ENCODE measurements at regions not wholly inside any gene's neighbourhood (a gene's known extent, or its start where the extent isn't known, plus 50 kb on each side); places are given as distances from the start of the nearest gene placed in this dataset.
"Not testable (repeated sequence)": the region's sequence is repeated elsewhere in the genome, so short reads cannot be mapped to it uniquely, and the experiment has no call there.

DNA sequence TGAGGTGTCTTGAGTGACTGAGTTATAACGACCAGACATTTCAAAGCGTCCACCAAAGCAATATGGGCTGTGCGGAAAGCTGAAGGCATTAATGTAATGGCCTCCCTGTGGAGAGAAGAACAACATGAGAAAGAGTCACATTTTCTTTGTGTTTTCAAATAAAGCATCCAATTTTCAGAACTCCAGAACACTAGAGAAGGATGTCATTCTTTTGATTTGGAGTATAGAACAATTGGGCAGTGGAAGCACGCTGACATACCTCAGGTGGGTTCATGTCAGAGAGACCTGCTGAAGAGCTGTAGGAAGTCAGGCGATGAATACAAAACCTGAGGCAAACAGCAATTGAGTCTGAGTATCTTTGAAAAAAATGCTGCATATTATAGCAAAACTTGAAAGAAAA is 556.5 kb downstream of the GABRG2 start:
- DNase-seq (ENCODE audit: low read depth), result no peak

GRCh38 chr5:162637481-162637880 is 569.9 kb downstream of the GABRG2 start:
- no peak for DNase-seq (ENCODE audit: low read depth)

GRCh38 chr5:162638849-162639248 is 571.3 kb downstream of the GABRG2 start:
- DNase-seq (ENCODE audit: low read depth), result no peak

DNA sequence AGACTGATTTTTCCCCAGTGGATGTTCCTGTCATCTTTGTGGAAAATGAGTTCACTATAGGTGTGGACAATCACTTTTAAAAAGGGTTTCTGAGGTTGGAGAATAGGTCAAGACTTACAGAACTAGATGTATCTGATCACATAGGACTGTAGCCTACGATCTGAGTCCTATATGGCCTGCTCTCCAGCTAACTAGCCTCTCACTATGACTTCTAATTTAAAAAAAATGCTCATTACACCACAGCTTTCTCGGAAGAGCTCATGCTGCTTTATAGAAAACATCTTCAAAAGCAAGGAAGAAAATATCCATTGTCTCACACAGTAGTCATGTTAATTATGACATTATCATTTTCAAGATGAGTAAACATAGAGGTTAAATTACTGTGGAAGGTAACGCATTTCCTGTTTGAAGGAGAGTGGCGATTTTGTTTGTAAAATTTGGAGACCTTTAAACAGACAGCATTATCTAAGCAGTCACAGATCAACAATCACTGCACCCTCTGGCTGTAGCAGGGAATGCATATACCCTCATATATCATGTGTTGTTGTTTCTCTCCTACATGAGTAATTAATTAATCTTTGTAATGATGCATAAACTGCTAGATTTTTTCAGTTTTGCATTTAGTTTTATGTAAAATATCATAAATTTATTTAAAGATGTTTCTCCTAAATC is 573.7 kb downstream of the GABRG2 start:
- no peak for DNase-seq (ENCODE audit: low read depth)

GRCh38 chr5:162654661-162655405 is 587.3 kb downstream of the GABRG2 start:
- DNase-seq (ENCODE audit: low read depth), result no peak

GRCh38 chr5:162657076-162657475 is 589.5 kb downstream of the GABRG2 start:
- no peak for DNase-seq (ENCODE audit: low read depth)

GRCh38 chr5:162664846-162665245 is 597.3 kb downstream of the GABRG2 start:
- no peak for DNase-seq (ENCODE audit: low read depth)

DNA sequence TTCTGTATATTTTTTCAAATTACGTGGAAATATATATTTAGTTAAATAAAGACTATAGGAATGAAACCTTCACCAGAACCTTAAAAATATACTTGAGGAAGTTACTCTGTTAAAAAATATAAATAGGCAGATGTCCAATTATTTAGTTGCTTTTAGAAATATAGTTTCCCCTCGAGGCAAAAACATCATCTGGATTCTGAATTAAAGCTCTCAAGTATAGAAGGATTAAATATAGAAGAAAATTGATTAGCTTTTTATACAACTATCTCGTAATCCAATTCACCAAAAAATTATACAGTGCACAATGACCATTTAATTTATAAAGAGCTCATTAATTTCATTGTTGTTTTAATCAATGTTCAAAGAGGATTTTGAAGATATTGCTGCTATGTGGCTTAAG is 601.4 kb downstream of the GABRG2 start:
- no peak for DNase-seq (ENCODE audit: low read depth)

- DNase-seq (ENCODE audit: low read depth), result no peak
Measured at GRCh38 chr5:162672061-162672460, 604.5 kb downstream of the GABRG2 start.

DNA sequence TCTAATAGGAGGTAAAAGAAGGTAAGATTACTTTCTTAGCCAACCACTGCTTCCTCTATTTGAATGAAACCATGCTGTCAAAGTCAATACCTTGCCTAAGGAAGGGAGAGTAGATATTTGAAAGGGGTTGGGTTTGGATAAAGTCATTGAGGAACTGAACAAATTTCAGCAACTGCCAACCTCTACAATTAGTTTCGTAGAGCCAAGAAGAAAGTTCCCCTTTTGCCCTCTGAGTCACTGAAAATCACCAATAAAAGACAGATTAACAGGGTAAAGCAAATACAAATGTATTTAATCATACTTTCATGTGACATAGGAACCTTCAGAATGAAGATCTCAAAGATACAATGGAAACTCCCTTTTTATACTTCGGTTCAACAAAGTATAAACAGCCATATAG is 615.7 kb downstream of the GABRG2 start:
- no peak for DNase-seq (ENCODE audit: low read depth)

GRCh38 chr5:162684145-162684544 is 616.6 kb downstream of the GABRG2 start:
- no peak for DNase-seq (ENCODE audit: low read depth)

DNA sequence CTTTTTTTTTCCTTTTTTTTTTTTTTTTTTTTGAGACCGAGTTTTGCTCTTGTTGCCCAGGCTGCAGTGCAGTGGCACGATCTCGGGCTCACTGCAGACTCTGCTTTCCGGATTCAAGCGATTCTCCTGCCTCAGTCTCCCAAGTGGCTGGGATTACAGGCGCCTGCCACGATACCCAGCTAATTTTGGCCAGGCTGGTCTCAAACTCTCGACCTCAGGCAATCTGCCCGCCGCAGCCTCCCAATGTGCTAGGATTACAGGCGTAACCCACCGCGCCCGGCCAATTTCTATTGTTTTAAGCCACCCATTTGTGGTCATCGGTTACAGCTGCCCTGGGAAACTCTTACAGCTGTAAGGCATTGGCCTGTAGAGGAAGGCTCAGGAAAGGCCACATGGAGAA is 617.7 kb downstream of the GABRG2 start:
- no peak for DNase-seq (ENCODE audit: low read depth)

DNA sequence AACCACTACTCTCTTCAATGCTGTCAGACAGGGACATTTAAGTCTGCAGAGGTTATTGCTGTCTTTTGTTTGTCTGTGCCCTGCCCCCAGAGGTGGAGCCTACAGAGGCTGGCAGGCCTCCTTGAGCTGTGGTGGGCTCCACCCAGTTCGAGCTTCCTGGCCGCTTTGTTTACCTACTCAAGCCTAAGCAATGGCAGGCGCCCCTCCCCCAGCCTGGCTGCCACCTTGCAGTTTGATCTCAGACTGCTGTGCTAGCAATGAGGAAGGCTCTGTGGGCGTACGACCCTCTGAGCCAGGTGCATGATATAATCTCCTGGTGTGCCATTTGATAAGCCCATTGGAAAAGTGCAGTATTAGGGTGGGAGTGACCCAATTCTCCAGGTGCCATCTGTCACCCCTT is 628.7 kb downstream of the GABRG2 start:
- DNase-seq (ENCODE audit: low read depth), result not testable (repeated sequence)

GRCh38 chr5:162699361-162699760 is 631.8 kb downstream of the GABRG2 start:
- no peak for DNase-seq (ENCODE audit: low read depth)

- no peak for DNase-seq (ENCODE audit: low read depth)
Measured at GRCh38 chr5:162703914-162704313, 636.3 kb downstream of the GABRG2 start.

DNA sequence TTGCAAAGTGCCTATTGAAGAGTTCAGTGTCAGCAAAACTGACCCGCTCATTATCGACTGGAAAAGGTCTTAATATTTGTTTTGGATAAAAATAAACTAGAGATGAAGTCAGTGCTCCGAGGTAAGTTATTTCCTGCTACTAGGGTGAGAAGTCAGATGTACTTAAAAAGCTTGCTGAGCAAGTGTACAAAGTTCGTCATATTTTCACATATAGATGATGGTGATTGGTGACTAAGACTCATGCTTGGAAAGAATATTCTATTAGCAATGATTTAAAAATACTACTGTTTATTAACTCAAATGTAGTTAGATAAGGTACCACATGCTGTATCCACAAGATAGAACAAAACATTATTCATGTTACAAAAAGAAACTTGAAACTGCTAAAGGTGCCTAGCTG is 643.7 kb downstream of the GABRG2 start:
- DNase-seq (ENCODE audit: low read depth), result no peak

GRCh38 chr5:162719720-162720119 is 652.1 kb downstream of the GABRG2 start:
- DNase-seq (ENCODE audit: low read depth), result no peak

GRCh38 chr5:162721125-162721524 is 653.6 kb downstream of the GABRG2 start:
- no peak for DNase-seq (ENCODE audit: low read depth)

GRCh38 chr5:162752612-162753011 is 684.8 kb upstream of the CCNG1 start:
- DNase-seq (ENCODE audit: low read depth), result no peak

DNA sequence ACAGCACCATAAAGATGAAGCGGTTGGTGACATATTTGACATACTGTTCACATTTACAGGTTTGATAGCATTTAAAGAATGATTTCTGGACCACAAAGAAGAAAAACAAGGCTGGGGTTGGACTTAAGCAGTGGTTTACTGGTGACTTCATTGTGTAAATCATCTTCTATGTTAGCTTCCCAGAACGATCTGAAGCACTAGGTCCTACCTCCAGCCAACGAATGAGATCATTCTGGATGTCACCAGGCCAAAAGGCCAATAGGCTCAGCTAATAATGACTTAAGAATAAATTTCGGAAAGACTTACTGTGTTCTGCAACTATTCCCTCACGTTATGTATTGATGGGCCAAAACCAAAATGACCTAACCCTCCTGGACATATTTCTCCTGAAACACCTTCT is 675.3 kb upstream of the CCNG1 start:
- no peak for DNase-seq (ENCODE audit: low read depth)

GRCh38 chr5:162769019-162769418 is 668.4 kb upstream of the CCNG1 start:
- no peak for DNase-seq (ENCODE audit: low read depth)

- DNase-seq (ENCODE audit: low read depth), result no peak
Measured at GRCh38 chr5:162785673-162786072, 651.7 kb upstream of the CCNG1 start.

- DNase-seq (ENCODE audit: low read depth), result no peak
Measured at GRCh38 chr5:162786234-162786633, 651.2 kb upstream of the CCNG1 start.

DNA sequence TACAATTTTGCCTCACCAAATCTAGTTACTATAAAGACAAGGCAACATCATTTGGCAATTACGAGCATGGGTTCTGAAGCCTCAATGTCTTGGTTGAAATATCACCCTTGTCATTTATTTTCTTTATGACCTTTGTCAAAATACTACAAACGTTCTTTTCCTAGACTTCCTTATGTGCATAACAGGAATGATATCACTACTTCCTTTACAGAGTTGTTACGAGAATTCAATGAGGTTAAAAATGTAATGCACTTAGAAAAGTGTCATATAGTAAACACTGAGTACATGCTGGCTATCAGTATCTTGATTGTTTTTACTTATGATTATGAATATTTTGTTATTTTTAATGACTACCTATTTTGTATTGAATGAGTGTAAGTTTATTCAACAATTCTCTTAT is 640.9 kb upstream of the CCNG1 start:
- no peak for DNase-seq (ENCODE audit: low read depth)
